Neural progenitor cell (in vitro differentiated cells): ENCODE measurements at regions not wholly inside any gene's neighbourhood (a gene's known extent, or its start where the extent isn't known, plus 50 kb on each side); places are given as distances from the start of the nearest gene placed in this dataset.

Experiments
- DNase-seq: peaks from one replicate; pipeline ENCODE4 v3.0.0-alpha.2; 2016; ENCODE audit warnings: low spot score
- H2AFZ ChIP-seq: fragments of 200-600 bp; sonication (generic); replicated peaks from 2 replicates; pipeline ENCODE4 v1.6.1; 2016; ENCODE audit warnings: antibody characterized with exemption
- H3F3A ChIP-seq: fragments of 200-600 bp; sonication (generic); 2 replicates; pipeline ENCODE4 v1.6.1; 2016; ENCODE audit warnings: antibody characterized with exemption, low read depth
- H3K27ac ChIP-seq: fragments of 200-600 bp; sonication (generic); 2 replicates; pipeline ENCODE4 v1.5.1; 2016; ENCODE audit warnings: mild to moderate bottlenecking
- H3K27me3 ChIP-seq: fragments of 200-600 bp; sonication (generic); 2 replicates; pipeline ENCODE4 v1.6.1; 2016; ENCODE audit warnings: mild to moderate bottlenecking, moderate library complexity
- H3K36me3 ChIP-seq: fragments of 200-600 bp; sonication (generic); 2 replicates; pipeline ENCODE4 v1.5.1; 2016
- H3K4me1 ChIP-seq: fragments of 200-600 bp; sonication (generic); 2 replicates; pipeline ENCODE4 v1.6.1; 2016; ENCODE audit warnings: mixed run types
- H3K4me2 ChIP-seq: fragments of 200-600 bp; sonication (generic); 2 replicates; pipeline ENCODE4 v1.6.1; 2016
- H3K4me3 ChIP-seq: fragments of 200-600 bp; sonication (generic); 2 replicates; pipeline ENCODE4 v1.5.1; 2016
- H3K79me2 ChIP-seq: fragments of 200-600 bp; sonication (generic); 2 replicates; pipeline ENCODE4 v1.6.1; 2016; ENCODE audit warnings: low read depth
- H3K9ac ChIP-seq: fragments of 200-600 bp; sonication (generic); 2 replicates; pipeline ENCODE4 v1.6.1; 2016
- H3K9me3 ChIP-seq: fragments of 200-600 bp; sonication (generic); 2 replicates; pipeline ENCODE4 v1.5.1; 2016; ENCODE audit warnings: low read depth
- H4K20me1 ChIP-seq: fragments of 200-600 bp; sonication (generic); 2 replicates; pipeline ENCODE4 v1.6.1; 2016; ENCODE audit warnings: low read depth
- H3K27ac Mint-ChIP-seq: 3 replicates; pipeline ENCODE4 v1.8.0; 2021; ENCODE audit warnings: mixed read lengths
- H3K27me3 Mint-ChIP-seq: 2 replicates; pipeline ENCODE4 v1.8.0; 2022; ENCODE audit warnings: low read depth, mild to moderate bottlenecking, inconsistent platforms, moderate library complexity, mixed read lengths; ENCODE audit not compliant: insufficient read depth
- H3K36me3 Mint-ChIP-seq: 3 replicates; pipeline ENCODE4 v1.8.0; 2021; ENCODE audit warnings: mixed read lengths
- H3K4me1 Mint-ChIP-seq: 3 replicates; pipeline ENCODE4 v1.8.0; 2021; ENCODE audit warnings: mixed read lengths
- H3K4me3 Mint-ChIP-seq: 3 replicates; pipeline ENCODE4 v1.8.0; 2021; ENCODE audit warnings: mild to moderate bottlenecking, moderate library complexity, mixed read lengths
- H3K9me3 Mint-ChIP-seq: 3 replicates; pipeline ENCODE4 v1.8.0; 2020; ENCODE audit warnings: mixed read lengths
- CTCF ChIP-seq: fragments of 200-600 bp; sonication (generic); IDR thresholded peaks from 2 replicates; pipeline ENCODE4 v1.5.1; 2017; ENCODE audit warnings: antibody characterized with exemption, mild to moderate bottlenecking
- EZH2 ChIP-seq: fragments of 200-600 bp; sonication (generic); IDR thresholded peaks from 2 replicates; pipeline ENCODE4 v1.6.1; 2017; ENCODE audit warnings: antibody characterized with exemption, mild to moderate bottlenecking, moderate library complexity
- EZH2phosphoT487 ChIP-seq: fragments of 200-600 bp; sonication (generic); IDR thresholded peaks from 2 replicates; pipeline ENCODE4 v1.6.1; 2017; ENCODE audit warnings: antibody characterized with exemption

- H3K36me3 Mint-ChIP-seq = no peaks in the 10 kb centered on the region
- peaks cover 5% of the 10 kb centered on the region for H3K4me1 ChIP-seq
- no peaks in the 10 kb centered on the region for H3K36me3 ChIP-seq
- H3K4me2 ChIP-seq = no peak overlapping the region
- no peaks in the 10 kb centered on the region for H3K27me3 ChIP-seq
- H3K27ac Mint-ChIP-seq = no peak overlapping the region
- peaks cover 34% of the 10 kb centered on the region for H3K4me1 Mint-ChIP-seq
- H4K20me1 ChIP-seq = no peaks in the 10 kb centered on the region
- H3F3A ChIP-seq = no peaks in the 10 kb centered on the region
- H3K9me3 Mint-ChIP-seq = no peaks in the 10 kb centered on the region
- no peak overlapping the region for H2AFZ ChIP-seq
- no peak overlapping the region for H3K4me3 ChIP-seq
- no peak overlapping the region for H3K27ac ChIP-seq
- DNase-seq = no peak
- peaks cover 5% of the 10 kb centered on the region for H3K27me3 Mint-ChIP-seq
- no peak for TF ChIP-seq EZH2
- no peak for TF ChIP-seq CTCF
- TF ChIP-seq EZH2phosphoT487 = no peak
- no peak overlapping the region for H3K9ac ChIP-seq
- no peaks in the 10 kb centered on the region for H3K9me3 ChIP-seq
- H3K79me2 ChIP-seq = no peaks in the 10 kb centered on the region
- no peak overlapping the region for H3K4me3 Mint-ChIP-seq
Observed at GRCh38 chr2:190789074-190790004, 91.3 kb upstream of the GLS start.

DNA sequence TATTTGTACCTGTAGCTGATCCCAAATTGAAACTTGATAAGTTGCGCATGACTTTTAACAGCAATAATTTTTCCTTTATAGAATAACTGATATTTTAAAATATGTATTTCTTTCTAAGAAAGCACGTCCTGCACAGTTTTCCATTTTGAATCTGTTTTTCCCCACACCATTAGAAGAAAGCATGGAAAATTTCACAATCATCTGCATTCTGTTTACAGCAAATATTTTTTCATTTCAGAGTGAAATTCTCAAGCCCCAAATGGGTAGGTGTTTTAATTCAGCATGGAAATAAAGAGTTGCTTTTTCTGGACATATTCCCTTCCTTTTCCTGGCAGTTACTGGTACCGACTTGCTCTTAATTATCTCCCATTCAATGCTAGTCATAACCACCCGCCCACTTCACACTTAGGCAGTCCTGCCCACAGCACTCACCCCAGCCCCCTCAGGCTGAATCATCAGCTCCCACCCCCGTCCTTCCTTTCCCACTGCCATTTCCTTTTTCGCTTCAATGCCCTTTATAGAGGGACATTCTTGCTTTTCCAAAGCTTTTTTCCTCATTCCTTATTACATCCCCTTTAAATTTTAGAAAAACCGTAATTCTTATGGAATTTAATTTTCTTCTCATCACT lies 89.2 kb upstream of the GLS start:
- H3K79me2 ChIP-seq = no peaks in the 10 kb centered on the region
- H3K27ac ChIP-seq = no peak overlapping the region
- no peak overlapping the region for H3K9ac ChIP-seq
- TF ChIP-seq EZH2 (no peak), CTCF (no peak)
- no peak overlapping the region for H3K4me3 ChIP-seq
- no peak overlapping the region for H2AFZ ChIP-seq
- H3F3A ChIP-seq = no peaks in the 10 kb centered on the region
- Mint-ChIP-seq H3K4me1 (peaks cover 32% of the 10 kb centered on the region), H3K36me3 (no peaks in the 10 kb centered on the region), H3K27me3 (no peaks in the 10 kb centered on the region), H3K27ac (no peak overlapping the region), H3K9me3 (no peaks in the 10 kb centered on the region), H3K4me3 (no peak overlapping the region)
- no peaks in the 10 kb centered on the region for H3K27me3 ChIP-seq
- no peaks in the 10 kb centered on the region for H3K9me3 ChIP-seq
- no peak for DNase-seq
- peaks cover 5% of the 10 kb centered on the region for H3K4me1 ChIP-seq
- H4K20me1 ChIP-seq = no peaks in the 10 kb centered on the region
- H3K4me2 ChIP-seq = no peak overlapping the region
- no peaks in the 10 kb centered on the region for H3K36me3 ChIP-seq

DNA sequence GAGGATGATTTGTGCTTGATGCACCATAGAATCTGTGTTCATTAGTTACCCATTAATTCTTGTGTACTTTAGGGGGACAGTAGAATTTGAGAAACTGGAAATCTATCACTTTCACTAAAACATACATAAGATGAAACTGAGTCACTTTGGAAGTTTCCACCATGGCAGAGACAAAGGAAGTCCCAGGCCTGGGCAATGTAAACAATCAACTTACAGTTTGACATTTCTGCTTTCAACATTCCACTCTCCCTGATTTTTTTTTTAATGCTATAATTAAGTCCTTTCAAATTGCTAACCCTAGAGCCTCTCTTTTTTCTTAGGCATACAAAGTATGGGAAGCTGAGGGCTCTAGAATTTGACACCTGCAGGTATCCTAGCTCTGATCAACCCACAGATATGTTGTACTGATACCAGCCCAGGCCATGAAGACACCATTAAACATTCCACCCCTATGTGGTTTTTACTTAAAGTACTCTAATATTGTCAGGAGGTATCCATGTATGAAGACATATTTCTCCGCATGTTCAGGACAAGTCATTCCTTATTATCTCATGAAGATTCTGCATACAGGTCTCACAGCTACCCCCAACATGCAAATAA lies 88.5 kb upstream of the GLS start:
- H3K4me1 Mint-ChIP-seq = peaks cover 29% of the 10 kb centered on the region
- Histone ChIP-seq H3K9ac (no peak overlapping the region), H3K4me2 (no peak overlapping the region), H3K36me3 (no peaks in the 10 kb centered on the region), H3K27ac (no peak overlapping the region), H3K27me3 (no peaks in the 10 kb centered on the region), H3F3A (no peaks in the 10 kb centered on the region), H3K4me3 (no peak overlapping the region), H3K79me2 (no peaks in the 10 kb centered on the region), H3K9me3 (no peaks in the 10 kb centered on the region), H2AFZ (no peak overlapping the region), H3K4me1 (peaks cover 5% of the 10 kb centered on the region), H4K20me1 (no peaks in the 10 kb centered on the region)
- no peak overlapping the region for H3K4me3 Mint-ChIP-seq
- H3K9me3 Mint-ChIP-seq = no peaks in the 10 kb centered on the region
- H3K27me3 Mint-ChIP-seq = no peaks in the 10 kb centered on the region
- DNase-seq = no peak
- TF ChIP-seq EZH2phosphoT487 = no peak
- no peak for TF ChIP-seq EZH2
- no peak for TF ChIP-seq CTCF
- H3K36me3 Mint-ChIP-seq = no peaks in the 10 kb centered on the region
- H3K27ac Mint-ChIP-seq = no peak overlapping the region
